DND-41 (cell line): ENCODE measurements at regions not wholly inside any gene's neighbourhood (a gene's known extent, or its start where the extent isn't known, plus 50 kb on each side); places are given as distances from the start of the nearest gene placed in this dataset.
"Not testable (repeated sequence)": the region's sequence is repeated elsewhere in the genome, so short reads cannot be mapped to it uniquely, and the experiment has no call there.

Source experiments
- CTCF ChIP-seq: IDR thresholded peaks from 2 replicates; pipeline ENCODE4 v1.5.1; 2012; ENCODE audit warnings: borderline replicate concordance, low read length, moderate library complexity, mild to moderate bottlenecking; ENCODE audit not compliant: poor library complexity, severe bottlenecking; ENCODE audit errors: extremely low read depth
- EZH2 ChIP-seq: IDR thresholded peaks from 3 replicates; pipeline ENCODE4 v1.6.1; 2012; ENCODE audit warnings: borderline replicate concordance, low read depth, mild to moderate bottlenecking, moderate library complexity, low read length, inconsistent platforms; ENCODE audit not compliant: severe bottlenecking

GRCh38 chr18:59079687-59080501 lies 59.8 kb upstream of the SEC11C start:
- TF ChIP-seq CTCF, EZH2: not testable (repeated sequence)
